Osteocyte (in vitro differentiated cells): ENCODE measurements at regions not wholly inside any gene's neighbourhood (a gene's known extent, or its start where the extent isn't known, plus 50 kb on each side); places are given as distances from the start of the nearest gene placed in this dataset.

Experiments
- DNase-seq: peaks from one replicate; pipeline ENCODE4 v3.0.0; 2021; ENCODE audit warnings: mixed read lengths; ENCODE audit not compliant: unreplicated experiment; ENCODE audit errors: extremely low spot score
- H3K27ac Mint-ChIP-seq: one replicate; pipeline ENCODE4 v1.8.0; 2021; ENCODE audit warnings: mild to moderate bottlenecking, mixed read lengths; ENCODE audit not compliant: unreplicated experiment
- H3K27me3 Mint-ChIP-seq: one replicate; pipeline ENCODE4 v1.8.0; 2021; ENCODE audit warnings: mixed read lengths; ENCODE audit not compliant: unreplicated experiment
- H3K36me3 Mint-ChIP-seq: one replicate; pipeline ENCODE4 v1.8.0; 2021; ENCODE audit warnings: mixed read lengths; ENCODE audit not compliant: unreplicated experiment
- H3K4me1 Mint-ChIP-seq: one replicate; pipeline ENCODE4 v1.8.0; 2021; ENCODE audit warnings: mixed read lengths; ENCODE audit not compliant: unreplicated experiment
- H3K4me3 Mint-ChIP-seq: one replicate; pipeline ENCODE4 v1.8.0; 2021; ENCODE audit warnings: mild to moderate bottlenecking, moderate library complexity, mixed read lengths; ENCODE audit not compliant: unreplicated experiment
- H3K9me3 Mint-ChIP-seq: one replicate; pipeline ENCODE4 v1.8.0; 2021; ENCODE audit warnings: mixed read lengths; ENCODE audit not compliant: unreplicated experiment
- CTCF ChIP-seq: fragments of 200-600 bp; sonication (generic); IDR thresholded peaks from 2 replicates; pipeline ENCODE4 v1.5.0; 2021; ENCODE audit warnings: antibody characterized with exemption, mild to moderate bottlenecking, moderate library complexity

- DNase-seq, result no peak
- H3K27me3 Mint-ChIP-seq, result no peaks in the 10 kb centered on the region
- TF ChIP-seq CTCF, result no peak
- H3K36me3 Mint-ChIP-seq, result peaks cover 2% of the 10 kb centered on the region
- peak overlapping the region; percentile 80 for H3K27ac Mint-ChIP-seq
- no peaks in the 10 kb centered on the region for H3K9me3 Mint-ChIP-seq
- H3K4me3 Mint-ChIP-seq, result no peak overlapping the region
- H3K4me1 Mint-ChIP-seq, result peaks cover 40% of the 10 kb centered on the region
Observed at GRCh38 chr14:89491711-89492381, 74.8 kb upstream of the FOXN3 start.

GRCh38 chr14:89490466-89490865 is 73.4 kb upstream of the FOXN3 start:
- H3K36me3 Mint-ChIP-seq, result peaks cover 8% of the 10 kb centered on the region
- no peak overlapping the region for H3K4me3 Mint-ChIP-seq
- peak overlapping the region; percentile 65 for H3K27ac Mint-ChIP-seq
- no peaks in the 10 kb centered on the region for H3K27me3 Mint-ChIP-seq
- no peaks in the 10 kb centered on the region for H3K9me3 Mint-ChIP-seq
- H3K4me1 Mint-ChIP-seq, result peaks cover 37% of the 10 kb centered on the region
- TF ChIP-seq CTCF, result no peak
- no peak for DNase-seq

- H3K27me3 Mint-ChIP-seq, result no peaks in the 10 kb centered on the region
- no peaks in the 10 kb centered on the region for H3K9me3 Mint-ChIP-seq
- H3K4me1 Mint-ChIP-seq, result peaks cover 40% of the 10 kb centered on the region
- peaks cover 8% of the 10 kb centered on the region for H3K36me3 Mint-ChIP-seq
- DNase-seq, result no peak
- H3K4me3 Mint-ChIP-seq, result peak overlapping the region; percentile 45
- peak overlapping the region; percentile 65 for H3K27ac Mint-ChIP-seq
- TF ChIP-seq CTCF, result no peak
Observed at GRCh38 chr14:89489761-89490437, 72.9 kb upstream of the FOXN3 start.

GRCh38 chr14:89486961-89487360 is 69.9 kb upstream of the FOXN3 start:
- H3K27me3 Mint-ChIP-seq, result no peaks in the 10 kb centered on the region
- DNase-seq, result no peak
- H3K36me3 Mint-ChIP-seq, result peaks cover 8% of the 10 kb centered on the region
- H3K4me3 Mint-ChIP-seq, result no peak overlapping the region
- peaks cover 27% of the 10 kb centered on the region for H3K4me1 Mint-ChIP-seq
- no peak overlapping the region for H3K27ac Mint-ChIP-seq
- H3K9me3 Mint-ChIP-seq, result no peaks in the 10 kb centered on the region
- TF ChIP-seq CTCF, result no peak

- TF ChIP-seq CTCF, result no peak
- Mint-ChIP-seq H3K4me1 (peaks cover 22% of the 10 kb centered on the region), H3K27me3 (no peaks in the 10 kb centered on the region), H3K9me3 (no peaks in the 10 kb centered on the region), H3K4me3 (no peak overlapping the region), H3K27ac (no peak overlapping the region), H3K36me3 (peaks cover 8% of the 10 kb centered on the region)
- no peak for DNase-seq
Observed at GRCh38 chr14:89486505-89486904, 69.5 kb upstream of the FOXN3 start.
